ENCODE measurements at regions not wholly inside any gene's neighbourhood (a gene's known extent, or its start where the extent isn't known, plus 50 kb on each side); places are given as distances from the start of the nearest gene placed in this dataset.

- H3K4me3 Mint-ChIP-seq, result no peak overlapping the region
- TF ChIP-seq CTCF (IDR thresholded peaks at IDR 0.05; ENCODE audit: unreplicated experiment in 3 of 3), result no peak
- no peaks in the 10 kb centered on the region for H3K4me1 Mint-ChIP-seq
- no peak overlapping the region for H3K27ac Mint-ChIP-seq
- no peaks in the 10 kb centered on the region for H3K36me3 Mint-ChIP-seq (ENCODE audit: low read depth)
- H3K9me3 Mint-ChIP-seq, result no peaks in the 10 kb centered on the region
- peaks cover 5% of the 10 kb centered on the region for H3K27me3 Mint-ChIP-seq (ENCODE audit: low read depth)
Measured at GRCh38 chr6:51526922-51527321, 560.5 kb downstream of the PKHD1 start.

- no peaks in the 10 kb centered on the region for H3K36me3 Mint-ChIP-seq (ENCODE audit: low read depth)
- no peak for TF ChIP-seq CTCF (IDR thresholded peaks at IDR 0.05; ENCODE audit: unreplicated experiment in 3 of 3)
- no peak overlapping the region for H3K4me3 Mint-ChIP-seq
- no peaks in the 10 kb centered on the region for H3K9me3 Mint-ChIP-seq
- no peak overlapping the region for H3K27ac Mint-ChIP-seq
- peaks cover 5% of the 10 kb centered on the region for H3K27me3 Mint-ChIP-seq (ENCODE audit: low read depth)
- H3K4me1 Mint-ChIP-seq, result no peaks in the 10 kb centered on the region
Measured at GRCh38 chr6:51528556-51528955, 558.9 kb downstream of the PKHD1 start.

- H3K27ac Mint-ChIP-seq, result no peak overlapping the region
- TF ChIP-seq CTCF (IDR thresholded peaks at IDR 0.05; ENCODE audit: unreplicated experiment in 3 of 3), result no peak
- H3K4me1 Mint-ChIP-seq, result no peaks in the 10 kb centered on the region
- no peaks in the 10 kb centered on the region for H3K36me3 Mint-ChIP-seq (ENCODE audit: low read depth)
- H3K27me3 Mint-ChIP-seq (ENCODE audit: low read depth), result peaks cover 5% of the 10 kb centered on the region
- no peaks in the 10 kb centered on the region for H3K9me3 Mint-ChIP-seq
- no peak overlapping the region for H3K4me3 Mint-ChIP-seq
Measured at GRCh38 chr6:51529240-51529639, 558.2 kb downstream of the PKHD1 start.

GRCh38 chr6:51531623-51532022 lies 555.8 kb downstream of the PKHD1 start:
- H3K27ac Mint-ChIP-seq, result no peak overlapping the region
- H3K9me3 Mint-ChIP-seq, result no peaks in the 10 kb centered on the region
- TF ChIP-seq CTCF (IDR thresholded peaks at IDR 0.05; ENCODE audit: unreplicated experiment in 3 of 3), result no peak
- H3K27me3 Mint-ChIP-seq (ENCODE audit: low read depth), result peaks cover 9% of the 10 kb centered on the region
- H3K4me1 Mint-ChIP-seq, result no peaks in the 10 kb centered on the region
- H3K4me3 Mint-ChIP-seq, result no peak overlapping the region
- H3K36me3 Mint-ChIP-seq (ENCODE audit: low read depth), result no peaks in the 10 kb centered on the region

- TF ChIP-seq CTCF (IDR thresholded peaks at IDR 0.05; ENCODE audit: unreplicated experiment in 3 of 3), result no peak
- no peak overlapping the region for H3K4me3 Mint-ChIP-seq
Measured at GRCh38 chr6:51533962-51534361, 553.5 kb downstream of the PKHD1 start.

GRCh38 chr6:51535327-51535726 lies 552.1 kb downstream of the PKHD1 start:
- Mint-ChIP-seq H3K36me3 (ENCODE audit: low read depth) (no peaks in the 10 kb centered on the region), H3K9me3 (no peaks in the 10 kb centered on the region), H3K4me3 (no peak overlapping the region), H3K4me1 (no peaks in the 10 kb centered on the region), H3K27me3 (ENCODE audit: low read depth) (peaks cover 11% of the 10 kb centered on the region), H3K27ac (no peak overlapping the region)
- no peak for TF ChIP-seq CTCF (IDR thresholded peaks at IDR 0.05; ENCODE audit: unreplicated experiment in 3 of 3)

More at GRCh38 chr6:51533962-51534361, 553.5 kb downstream of the PKHD1 start:
- Mint-ChIP-seq H3K4me1 (no peaks in the 10 kb centered on the region), H3K27me3 (ENCODE audit: low read depth) (peaks cover 4% of the 10 kb centered on the region), H3K27ac (no peak overlapping the region), H3K9me3 (no peaks in the 10 kb centered on the region), H3K36me3 (ENCODE audit: low read depth) (no peaks in the 10 kb centered on the region)

Measured in nephron (organoid).